ENCODE measurements at regions not wholly inside any gene's neighbourhood (a gene's known extent, or its start where the extent isn't known, plus 50 kb on each side); places are given as distances from the start of the nearest gene placed in this dataset.
"Not testable (repeated sequence)": the region's sequence is repeated elsewhere in the genome, so short reads cannot be mapped to it uniquely, and the experiment has no call there.

DNA sequence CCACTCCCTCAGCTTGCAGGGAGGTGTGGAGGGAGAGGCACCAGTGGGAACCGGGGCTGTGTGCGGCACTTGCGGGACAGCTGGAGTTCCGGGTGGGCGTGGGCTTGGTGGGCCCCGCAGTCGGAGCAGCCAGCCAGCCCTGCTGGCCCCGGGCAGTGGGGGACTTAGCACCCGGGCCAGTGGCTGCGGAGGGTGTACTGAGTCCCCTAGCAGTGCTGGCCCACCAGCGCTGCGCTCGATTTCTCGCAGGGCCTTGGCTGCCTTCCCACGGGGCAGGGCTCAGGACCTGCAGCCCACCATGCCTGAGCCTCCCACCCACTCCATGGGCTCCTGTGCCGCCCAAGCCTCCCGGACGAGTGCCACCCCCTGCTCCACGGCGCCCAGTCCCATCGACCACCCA is 1319.1 kb downstream of the DSC3 start:
- TF ChIP-seq, protein P1, sequence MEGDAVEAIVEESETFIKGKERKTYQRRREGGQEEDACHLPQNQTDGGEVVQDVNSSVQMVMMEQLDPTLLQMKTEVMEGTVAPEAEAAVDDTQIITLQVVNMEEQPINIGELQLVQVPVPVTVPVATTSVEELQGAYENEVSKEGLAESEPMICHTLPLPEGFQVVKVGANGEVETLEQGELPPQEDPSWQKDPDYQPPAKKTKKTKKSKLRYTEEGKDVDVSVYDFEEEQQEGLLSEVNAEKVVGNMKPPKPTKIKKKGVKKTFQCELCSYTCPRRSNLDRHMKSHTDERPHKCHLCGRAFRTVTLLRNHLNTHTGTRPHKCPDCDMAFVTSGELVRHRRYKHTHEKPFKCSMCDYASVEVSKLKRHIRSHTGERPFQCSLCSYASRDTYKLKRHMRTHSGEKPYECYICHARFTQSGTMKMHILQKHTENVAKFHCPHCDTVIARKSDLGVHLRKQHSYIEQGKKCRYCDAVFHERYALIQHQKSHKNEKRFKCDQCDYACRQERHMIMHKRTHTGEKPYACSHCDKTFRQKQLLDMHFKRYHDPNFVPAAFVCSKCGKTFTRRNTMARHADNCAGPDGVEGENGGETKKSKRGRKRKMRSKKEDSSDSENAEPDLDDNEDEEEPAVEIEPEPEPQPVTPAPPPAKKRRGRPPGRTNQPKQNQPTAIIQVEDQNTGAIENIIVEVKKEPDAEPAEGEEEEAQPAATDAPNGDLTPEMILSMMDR (conservative IDR thresholded peaks at IDR 0.05): not testable (repeated sequence)
- TF ChIP-seq ZFX (IDR thresholded peaks at IDR 0.05): not testable (repeated sequence)
